H1 (cell line): ENCODE measurements at regions not wholly inside any gene's neighbourhood (a gene's known extent, or its start where the extent isn't known, plus 50 kb on each side); places are given as distances from the start of the nearest gene placed in this dataset.

Source experiments
- CTCF ChIA-PET: fragments of 300-600 bp; sonication (Branson Sonifier 250); formaldehyde crosslinking; loops from one replicate; lab custom pipeline; 2021; ENCODE audit not compliant: partially characterized antibody; lab: Charles Lee
- POLR2A ChIA-PET: fragments of 300-600 bp; sonication (Branson Sonifier 250); formaldehyde crosslinking; loops from one replicate; lab custom pipeline; 2021; ENCODE audit warnings: inconsistent platforms; ENCODE audit not compliant: partially characterized antibody; lab: Charles Lee
- DNase-seq, 2 experiments: peaks; one replicate each; pipeline versions ENCODE4 v3.0.0 to v3.0.0-alpha.2; 2010 to 2022; ENCODE audit warnings: low spot score in 2 of 2, low read depth in 1 of 2, mixed read lengths in 1 of 2
- FAIRE-seq: peaks from 2 replicates; lab custom pipeline; 2011; peaks lifted over from hg19 to GRCh38; lab: Jason Lieb, UNC
- H2AFZ ChIP-seq: 2 replicates; pipeline ENCODE4 v1.8.1; 2012; ENCODE audit warnings: low read length, inconsistent platforms
- H2AK5ac ChIP-seq: 2 replicates; pipeline ENCODE4 v1.6.1; 2013; ENCODE audit warnings: low read depth, low read length
- H2BK120ac ChIP-seq: replicated peaks from 2 replicates; pipeline ENCODE3; 2013; ENCODE audit warnings: low read depth, low read length, inconsistent platforms
- H2BK12ac ChIP-seq: 2 replicates; pipeline ENCODE4 v1.6.1; 2013; ENCODE audit warnings: low read depth, low read length
- H2BK15ac ChIP-seq: 2 replicates; pipeline ENCODE4 v1.6.1; 2013; ENCODE audit warnings: low read length
- H2BK20ac ChIP-seq: 2 replicates; pipeline ENCODE4 v1.6.1; 2013; ENCODE audit warnings: low read length
- H2BK5ac ChIP-seq: 2 replicates; pipeline ENCODE4 v1.6.1; 2013; ENCODE audit warnings: low read depth, low read length
- H3K14ac ChIP-seq: 2 replicates; pipeline ENCODE4 v1.6.1; 2013; ENCODE audit warnings: inconsistent platforms; ENCODE audit not compliant: insufficient read length
- H3K18ac ChIP-seq: 2 replicates; pipeline ENCODE4 v1.6.1; 2013; ENCODE audit warnings: low read length; ENCODE audit errors: extremely low read depth
- H3K23ac ChIP-seq: 2 replicates; pipeline ENCODE4 v1.6.1; 2013; ENCODE audit warnings: inconsistent platforms; ENCODE audit not compliant: insufficient read length
- H3K23me2 ChIP-seq: 2 replicates; pipeline ENCODE4 v1.6.1; 2013; ENCODE audit warnings: low read depth, low read length
- H3K27ac ChIP-seq: 2 replicates; pipeline ENCODE4 v1.6.1; 2011; ENCODE audit warnings: low read depth, low read length, inconsistent platforms
- H3K27me3 ChIP-seq, 4 experiments: replicated peaks in 1 of 4; 1 replicate in 1 of 4; 2 replicates in 3 of 4; pipeline versions ENCODE4 v1.6.1 to v1.8.1; 2011 to 2013; ENCODE audit warnings: low read length in 3 of 4, mild to moderate bottlenecking in 3 of 4, inconsistent platforms in 2 of 4, mixed read lengths in 2 of 4, moderate library complexity in 1 of 4; ENCODE audit not compliant: control insufficient read depth in 3 of 4, insufficient read depth in 3 of 4; ENCODE audit errors: extremely low read depth in 1 of 4
- H3K36me3 ChIP-seq, 4 experiments: 2 replicates each; pipeline versions ENCODE4 v1.6.1 to v1.8.1; 2011 to 2013; ENCODE audit warnings: mild to moderate bottlenecking in 4 of 4, low read length in 3 of 4, moderate library complexity in 2 of 4, control low read depth in 1 of 4, inconsistent platforms in 1 of 4; ENCODE audit not compliant: insufficient read depth in 4 of 4, control insufficient read depth in 2 of 4
- H3K4ac ChIP-seq: replicated peaks from 2 replicates; pipeline ENCODE3; 2013; ENCODE audit warnings: low read length, low read depth, mixed read lengths, inconsistent platforms; ENCODE audit not compliant: insufficient read length
- H3K4me1 ChIP-seq, 4 experiments: replicated peaks in 1 of 4; 1 replicate in 1 of 4; 2 replicates in 3 of 4; pipeline versions ENCODE4 v1.6.1 to v1.8.1; 2011 to 2013; ENCODE audit warnings: low read length in 3 of 4, inconsistent platforms in 2 of 4, mixed read lengths in 1 of 4; ENCODE audit not compliant: insufficient read depth in 4 of 4, control insufficient read depth in 3 of 4
- H3K4me2 ChIP-seq, 2 experiments: 2 replicates each; pipeline versions ENCODE4 v1.6.1 to v1.8.1; 2011 to 2013; ENCODE audit warnings: low read depth in 2 of 2, low read length in 2 of 2, control low read depth in 1 of 2, inconsistent platforms in 1 of 2, mild to moderate bottlenecking in 1 of 2; ENCODE audit not compliant: insufficient read depth in 1 of 2
- H3K4me3 ChIP-seq, 4 experiments: fragments of 200-600, 300-600 bp in 1 of 4; sonication (generic), shearing (Covaris generic), sonication (Bioruptor Twin) in 1 of 4; 2 replicates each; pipeline versions ENCODE4 v1.5.1 to v1.8.1; 2011 to 2016; ENCODE audit warnings: low read length in 4 of 4, low read depth in 3 of 4, control low read depth in 2 of 4, inconsistent platforms in 2 of 4, mild to moderate bottlenecking in 2 of 4, mixed read lengths in 1 of 4, moderate library complexity in 1 of 4; ENCODE audit not compliant: insufficient read depth in 2 of 4; ENCODE audit errors: extremely low read depth in 1 of 4
- H3K56ac ChIP-seq: replicated peaks from 2 replicates; pipeline ENCODE3; 2013; ENCODE audit warnings: low read depth, mild to moderate bottlenecking, mixed read lengths, low read length, inconsistent platforms; ENCODE audit not compliant: insufficient read length
- H3K79me1 ChIP-seq: 2 replicates; pipeline ENCODE4 v1.6.1; 2013; ENCODE audit warnings: low read depth, low read length, control low read depth
- H3K79me2 ChIP-seq, 2 experiments: 2 replicates each; pipeline versions ENCODE4 v1.6.1 to v1.8.1; 2012 to 2013; ENCODE audit warnings: low read length in 2 of 2, mild to moderate bottlenecking in 2 of 2, inconsistent platforms in 1 of 2; ENCODE audit not compliant: insufficient read depth in 2 of 2, control insufficient read depth in 1 of 2
- H3K9ac ChIP-seq, 4 experiments: replicated peaks in 1 of 4; 1 replicate in 1 of 4; 2 replicates in 3 of 4; pipeline versions ENCODE4 v1.6.1 to v1.8.1; 2011 to 2013; ENCODE audit warnings: low read depth in 3 of 4, low read length in 3 of 4, control low read depth in 2 of 4, mild to moderate bottlenecking in 2 of 4, moderate library complexity in 2 of 4, inconsistent platforms in 1 of 4; ENCODE audit errors: extremely low read depth in 1 of 4
- H3K9me3 ChIP-seq, 2 experiments: 2 replicates each; pipeline versions ENCODE4 v1.6.1 to v1.8.1; 2012 to 2013; ENCODE audit warnings: mild to moderate bottlenecking in 2 of 2, moderate library complexity in 2 of 2, control low read depth in 1 of 2, inconsistent platforms in 1 of 2, low read depth in 1 of 2, low read length in 1 of 2, mixed read lengths in 1 of 2; ENCODE audit not compliant: insufficient read depth in 2 of 2
- H4K20me1 ChIP-seq, 2 experiments: replicated peaks in 1 of 2; 2 replicates each; pipeline versions ENCODE3 to v1.8.1; 2011 to 2013; ENCODE audit warnings: inconsistent platforms in 2 of 2, low read length in 2 of 2, mild to moderate bottlenecking in 1 of 2; ENCODE audit not compliant: insufficient read depth in 2 of 2, control insufficient read depth in 1 of 2
- H4K5ac ChIP-seq: 2 replicates; pipeline ENCODE4 v1.6.1; 2013; ENCODE audit warnings: low read length, low read depth, mixed read lengths, inconsistent platforms; ENCODE audit not compliant: insufficient read length
- H4K8ac ChIP-seq: 2 replicates; pipeline ENCODE4 v1.8.0; 2013; ENCODE audit warnings: mild to moderate bottlenecking, moderate library complexity, low read length, inconsistent platforms; ENCODE audit not compliant: insufficient read depth; ENCODE audit errors: extremely low read depth
- H4K91ac ChIP-seq: replicated peaks from 2 replicates; pipeline ENCODE3; 2013; ENCODE audit warnings: low read length, mixed read lengths, inconsistent platforms; ENCODE audit not compliant: insufficient read length
- EP300 ChIP-seq, 2 experiments: IDR thresholded peaks; 1 replicate in 1 of 2; 2 replicates in 1 of 2; pipeline ENCODE4 v1.6.1; 2011 to 2012; ENCODE audit warnings: low read depth in 2 of 2, low read length in 2 of 2, mild to moderate bottlenecking in 2 of 2, borderline replicate concordance in 1 of 2, inconsistent platforms in 1 of 2, moderate library complexity in 1 of 2
- MAX ChIP-seq: IDR thresholded peaks from 2 replicates; pipeline ENCODE4 v1.6.1; 2012; ENCODE audit warnings: inconsistent platforms
- RNF2 ChIP-seq: fragments of 200-900, 300-1000 bp; sonication (generic); IDR thresholded peaks from 2 replicates; pipeline ENCODE4 v1.7.1; 2016; ENCODE audit warnings: borderline replicate concordance, low read depth, mild to moderate bottlenecking, antibody characterized with exemption, low read length; ENCODE audit not compliant: poor library complexity, severe bottlenecking; ENCODE audit errors: missing control alignments
- SIX5 ChIP-seq: IDR thresholded peaks from 2 replicates; pipeline ENCODE4 v1.6.1; 2011; ENCODE audit warnings: mild to moderate bottlenecking, low read depth, low read length
- ZNF274 ChIP-seq: IDR thresholded peaks from 2 replicates; pipeline ENCODE4 v1.7.0; 2012; ENCODE audit warnings: low read length, borderline replicate concordance; ENCODE audit errors: extremely low read depth
- WGBS, 2 experiments: shearing (Covaris generic) in 1 of 2; methylation state at CpG; one replicate each; pipeline versions ENCODE4 v1.1.6 to v1.1.7; 2013 to 2015; ENCODE audit warnings: low lambda C conversion rate in 2 of 2, mixed read lengths in 2 of 2, inconsistent platforms in 1 of 2, low coverage in 1 of 2, missing lambda C conversion rate in 1 of 2; ENCODE audit not compliant: insufficient replicate concordance in 2 of 2, insufficient coverage in 1 of 2, insufficient read length in 1 of 2; ENCODE audit errors: extremely low coverage in 1 of 2, missing lambda C conversion rate in 1 of 2; 5-methylcytosine and 5-hydroxymethylcytosine counted together

GRCh38 chr11:129643031-129643721 is 172.5 kb upstream of the TMEM45B start:
- H3K23ac ChIP-seq = no peak overlapping the region
- no peak overlapping the region for H2BK5ac ChIP-seq
- no peak overlapping the region for H3K4me2 ChIP-seq
- no peak overlapping the region for H4K91ac ChIP-seq
- no peak overlapping the region for H3K18ac ChIP-seq
- H3K36me3 ChIP-seq = no peaks in the 10 kb centered on the region
- H3K79me2 ChIP-seq = no peaks in the 10 kb centered on the region
- no peak overlapping the region for H2BK20ac ChIP-seq
- FAIRE-seq (no peak), DNase-seq (no peak)
- no peaks in the 10 kb centered on the region for H3K23me2 ChIP-seq
- H3K4me1 ChIP-seq = no peaks in the 10 kb centered on the region
- WGBS, 2 experiments = 84% methylated on average over 6 of the region's 6 CpGs; no CpG with 5 or more reads in 1 of the 2 experiments
- POLR2A ChIA-PET = no interaction called here
- no peak overlapping the region for H2BK15ac ChIP-seq
- H4K8ac ChIP-seq = no peak overlapping the region
- no peak overlapping the region for H3K4me3 ChIP-seq
- no peak overlapping the region for H3K4ac ChIP-seq
- H3K27me3 ChIP-seq = no peaks in the 10 kb centered on the region
- H3K56ac ChIP-seq = no peak overlapping the region
- H3K9me3 ChIP-seq = no peaks in the 10 kb centered on the region
- no peak overlapping the region for H2AFZ ChIP-seq
- no peak overlapping the region for H3K27ac ChIP-seq
- CTCF ChIA-PET = interaction anchor here (0.6 to 1.0 kb wide), 4 partner anchors 31 to 1991 kb away, joined by 3 to 4 read pairs (median 3); no protein-coding TSS in a partner anchor
- no peak overlapping the region for H3K14ac ChIP-seq
- no peak overlapping the region for H2AK5ac ChIP-seq
- no peak overlapping the region for H3K9ac ChIP-seq
- no peaks in the 10 kb centered on the region for H3K79me1 ChIP-seq
- H2BK120ac ChIP-seq = no peak overlapping the region
- no peak overlapping the region for H2BK12ac ChIP-seq
- no peak overlapping the region for H4K5ac ChIP-seq
- no peaks in the 10 kb centered on the region for H4K20me1 ChIP-seq
- TF ChIP-seq SIX5 (no peak), RNF2 (no peak), EP300 (IDR thresholded peaks at IDR 0.05; ENCODE audit: borderline replicate concordance in 1 of 2, low read depth in 2 of 2, low read length in 2 of 2) (no peak), ZNF274 (no peak), MAX (no peak)
